AG09319 (cell line): ENCODE measurements at regions not wholly inside any gene's neighbourhood (a gene's known extent, or its start where the extent isn't known, plus 50 kb on each side); places are given as distances from the start of the nearest gene placed in this dataset.

Source experiments
- DNase-seq: peaks from one replicate; pipeline ENCODE4 v3.0.0-alpha.2; 2010; ENCODE audit warnings: low read depth; ENCODE audit errors: extremely low read depth
- CTCF ChIP-seq: IDR thresholded peaks from 2 replicates; pipeline ENCODE4 v1.5.1; 2011; ENCODE audit warnings: low read depth, mild to moderate bottlenecking, inconsistent platforms, low read length, moderate library complexity

- DNase-seq = no peak
- TF ChIP-seq CTCF = no peak
These were observed 53.2 kb upstream of the FZD7 start for GRCh38 chr2:201980389-201980821.

- TF ChIP-seq CTCF = no peak
- no peak for DNase-seq
These were observed 52.7 kb upstream of the FZD7 start for GRCh38 chr2:201980946-201981345.

DNA sequence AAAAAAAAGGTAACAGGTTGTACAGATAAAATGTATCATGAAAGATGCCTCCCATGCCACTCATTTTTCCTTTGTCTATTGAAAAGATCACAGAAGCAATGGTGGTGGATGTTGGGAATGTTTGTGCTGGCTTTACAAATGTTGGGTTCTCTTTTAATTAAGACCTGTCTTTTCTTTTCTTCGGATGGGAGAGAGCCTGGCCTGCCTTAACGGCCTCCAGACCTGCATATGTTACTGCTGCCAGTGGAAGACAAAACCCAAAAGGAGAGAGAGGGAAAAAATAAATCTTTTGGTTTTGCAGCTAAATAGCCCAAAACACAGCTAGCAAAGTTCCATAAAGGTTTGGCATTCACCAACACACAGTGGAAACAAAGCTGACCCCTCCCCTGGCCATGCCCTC, 50.5 kb upstream of the FZD7 start:
- TF ChIP-seq CTCF = no peak
- no peak for DNase-seq

DNA sequence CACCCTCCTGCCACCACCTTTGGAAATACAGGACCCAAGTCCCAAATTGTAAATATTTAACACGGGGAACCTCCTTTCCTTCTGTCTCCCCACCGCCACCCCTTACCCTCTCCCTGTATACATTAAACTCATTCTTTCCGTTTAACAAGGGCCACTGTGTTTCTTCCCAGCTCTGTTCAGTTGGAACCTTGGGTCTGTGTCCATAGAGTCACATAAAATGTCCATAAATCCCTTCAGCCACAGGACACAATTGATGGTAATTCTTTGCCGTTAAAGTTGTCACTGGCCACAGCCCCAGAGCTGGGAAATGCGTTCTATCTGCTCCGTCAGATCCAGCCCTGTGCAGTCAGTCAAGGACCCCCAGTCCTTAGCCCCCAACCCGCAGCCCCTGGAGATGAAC, 49.9 kb upstream of the FZD7 start:
- DNase-seq = no peak
- TF ChIP-seq CTCF = no peak
